WTC11 (cell line): ENCODE measurements at regions not wholly inside any gene's neighbourhood (a gene's known extent, or its start where the extent isn't known, plus 50 kb on each side); places are given as distances from the start of the nearest gene placed in this dataset.

ENCODE experiments used
- ATAC-seq: fragments of 200-7000 bp; cut with Tn5 transposase; 2 replicates; pipeline ENCODE4 v1.10.0; 2021; ENCODE audit warnings: mild to moderate bottlenecking, moderate library complexity
- CTCF ChIA-PET: fragments of 300-600 bp; sonication (Branson Sonifier 250); formaldehyde crosslinking; loops from one replicate; lab custom pipeline; 2021; ENCODE audit warnings: antibody characterized with exemption; lab: Charles Lee
- POLR2A ChIA-PET: fragments of 350-600 bp; sonication (Branson Sonifier 250); formaldehyde crosslinking; loops from one replicate; lab custom pipeline; 2021; ENCODE audit warnings: antibody characterized with exemption; lab: Charles Lee
- DNase-seq: peaks from one replicate; pipeline ENCODE4 v3.0.0; 2021; ENCODE audit warnings: low spot score
- H3K27ac Mint-ChIP-seq: 2 replicates; pipeline ENCODE4 v1.8.0; 2021; ENCODE audit warnings: mixed read lengths
- H3K27me3 Mint-ChIP-seq: 2 replicates; pipeline ENCODE4 v1.8.0; 2021; ENCODE audit warnings: low read depth, mild to moderate bottlenecking, moderate library complexity, mixed read lengths
- H3K36me3 Mint-ChIP-seq: 2 replicates; pipeline ENCODE4 v1.8.0; 2021; ENCODE audit warnings: mixed read lengths
- H3K4me1 Mint-ChIP-seq: 2 replicates; pipeline ENCODE4 v1.8.0; 2022; ENCODE audit warnings: mixed read lengths
- H3K4me3 Mint-ChIP-seq: 2 replicates; pipeline ENCODE4 v1.8.0; 2021; ENCODE audit warnings: mild to moderate bottlenecking, moderate library complexity, mixed read lengths
- H3K9me3 Mint-ChIP-seq: 2 replicates; pipeline ENCODE4 v1.8.0; 2021; ENCODE audit warnings: mixed read lengths
- ATF1 ChIP-seq: sonication (generic); formaldehyde crosslinking; IDR thresholded peaks from 2 replicates; pipeline ENCODE4 v1.8.1; 2023; ENCODE audit warnings: mild to moderate bottlenecking, moderate library complexity, missing genetic modification reagents
- ESRRA ChIP-seq: sonication (generic); formaldehyde crosslinking; IDR thresholded peaks from 2 replicates; pipeline ENCODE4 v1.8.1; 2022; ENCODE audit warnings: mild to moderate bottlenecking, missing genetic modification reagents, borderline replicate concordance
- FOXP4 ChIP-seq: sonication (generic); formaldehyde crosslinking; IDR thresholded peaks from 2 replicates; pipeline ENCODE4 v1.8.0; 2022; ENCODE audit warnings: mild to moderate bottlenecking, missing genetic modification reagents
- GRHL2 ChIP-seq: fragments of 250-450 bp; sonication (Bioruptor Pico); IDR thresholded peaks from 2 replicates; pipeline ENCODE4 v1.8.0; 2022; ENCODE audit warnings: mild to moderate bottlenecking, moderate library complexity; ENCODE audit not compliant: insufficient replicate concordance, severe bottlenecking
- HMGA2 ChIP-seq: fragments of 250-450 bp; sonication (Bioruptor Pico); IDR thresholded peaks from 2 replicates; pipeline ENCODE4 v1.4.0; 2021; ENCODE audit warnings: mild to moderate bottlenecking, moderate library complexity
- IRF1 ChIP-seq: sonication (generic); formaldehyde crosslinking; IDR thresholded peaks from 2 replicates; pipeline ENCODE4 v1.8.0; 2023; ENCODE audit warnings: missing genetic modification reagents
- JAZF1 ChIP-seq: fragments of 250-450 bp; sonication (Bioruptor Pico); IDR thresholded peaks from 2 replicates; pipeline ENCODE4 v1.9.0; 2021; ENCODE audit warnings: moderate library complexity, mild to moderate bottlenecking, inconsistent platforms
- MYBL2 ChIP-seq: sonication (generic); formaldehyde crosslinking; IDR thresholded peaks from 2 replicates; pipeline ENCODE4 v1.8.1; 2023; ENCODE audit warnings: mild to moderate bottlenecking, moderate library complexity, missing genetic modification reagents
- NFYB ChIP-seq: sonication (generic); formaldehyde crosslinking; conservative IDR thresholded peaks from 2 replicates; pipeline ENCODE4 v1.8.0; 2022; ENCODE audit warnings: low read depth, missing genetic modification reagents
- NR1H2 ChIP-seq: sonication (generic); formaldehyde crosslinking; IDR thresholded peaks from 2 replicates; pipeline ENCODE4 v1.9.0; 2021; ENCODE audit warnings: mild to moderate bottlenecking, moderate library complexity, missing genetic modification reagents
- NR3C1 ChIP-seq: sonication (generic); formaldehyde crosslinking; conservative IDR thresholded peaks from 2 replicates; pipeline ENCODE4 v1.8.1; 2023; ENCODE audit warnings: low read depth, mild to moderate bottlenecking, missing genetic modification reagents
- PRDM15 ChIP-seq: sonication (generic); formaldehyde crosslinking; IDR thresholded peaks from 2 replicates; pipeline ENCODE4 v1.8.0; 2022; ENCODE audit warnings: missing genetic modification reagents
- SP1 ChIP-seq: sonication (generic); formaldehyde crosslinking; conservative IDR thresholded peaks from 2 replicates; pipeline ENCODE4 v1.8.1; 2022; ENCODE audit warnings: missing genetic modification reagents
- STAT6 ChIP-seq: sonication (generic); formaldehyde crosslinking; conservative IDR thresholded peaks from 2 replicates; pipeline ENCODE4 v1.8.1; 2023; ENCODE audit warnings: mild to moderate bottlenecking, low read depth, missing genetic modification reagents, moderate library complexity
- ZBTB43 ChIP-seq: sonication (generic); formaldehyde crosslinking; IDR thresholded peaks from 2 replicates; pipeline ENCODE4 v1.8.1; 2023; ENCODE audit warnings: mild to moderate bottlenecking, missing genetic modification reagents
- ZNF138 ChIP-seq: sonication (generic); formaldehyde crosslinking; conservative IDR thresholded peaks from 2 replicates; pipeline ENCODE4 v1.8.1; 2022; ENCODE audit warnings: mild to moderate bottlenecking, moderate library complexity, missing genetic modification reagents
- ZNF219 ChIP-seq: sonication (generic); formaldehyde crosslinking; IDR thresholded peaks from 2 replicates; pipeline ENCODE4 v1.8.0; 2023; ENCODE audit warnings: missing genetic modification reagents, mild to moderate bottlenecking, borderline replicate concordance
- ZNF281 ChIP-seq: sonication (generic); formaldehyde crosslinking; IDR thresholded peaks from 2 replicates; pipeline ENCODE4 v1.8.0; 2023; ENCODE audit warnings: mild to moderate bottlenecking, missing genetic modification reagents

GRCh38 chr6:91144126-91144525 lies 557.3 kb upstream of the MAP3K7 start (continued):
- TF ChIP-seq PRDM15 (CRISPR knock-in tag) (no peak), SP1 (CRISPR knock-in tag) (no peak), ZNF219 (CRISPR knock-in tag) (no peak), ESRRA (CRISPR knock-in tag) (no peak), GRHL2 (CRISPR knock-in tag) (no peak), NR3C1 (CRISPR knock-in tag) (no peak)
- TF ChIP-seq, all 79 proteins: peak for 0

GRCh38 chr6:91142154-91142553 lies 555.3 kb upstream of the MAP3K7 start:
- CTCF ChIA-PET = no interaction called here
- no peak for TF ChIP-seq ATF1
- no peak for TF ChIP-seq ZBTB43 (CRISPR knock-in tag)
- no peak for TF ChIP-seq ZNF281 (CRISPR knock-in tag)
- no peak for TF ChIP-seq IRF1
- TF ChIP-seq FOXP4 (CRISPR knock-in tag) = no peak
- no peak for TF ChIP-seq MYBL2 (CRISPR knock-in tag)
- no peak for TF ChIP-seq HMGA2
- no peak for TF ChIP-seq JAZF1 (CRISPR knock-in tag)
- no peaks in the 10 kb centered on the region for H3K4me1 Mint-ChIP-seq
- no peaks in the 10 kb centered on the region for H3K27me3 Mint-ChIP-seq
- no peak overlapping the region for H3K27ac Mint-ChIP-seq
- DNase-seq (no peak), ATAC-seq (no peak)
- H3K9me3 Mint-ChIP-seq = no peaks in the 10 kb centered on the region
- H3K4me3 Mint-ChIP-seq = no peak overlapping the region
- no peaks in the 10 kb centered on the region for H3K36me3 Mint-ChIP-seq
- POLR2A ChIA-PET = no interaction called here

GRCh38 chr6:91141346-91141745 lies 554.5 kb upstream of the MAP3K7 start:
- no peak for ATAC-seq
- ChIA-PET POLR2A (no interaction called here), CTCF (no interaction called here)
- Mint-ChIP-seq H3K9me3 (no peaks in the 10 kb centered on the region), H3K4me3 (no peak overlapping the region), H3K4me1 (no peaks in the 10 kb centered on the region), H3K36me3 (no peaks in the 10 kb centered on the region), H3K27me3 (no peaks in the 10 kb centered on the region), H3K27ac (no peak overlapping the region)
- DNase-seq = no peak
- TF ChIP-seq NR1H2 (CRISPR knock-in tag) (no peak), ZNF138 (CRISPR knock-in tag) (no peak), STAT6 (CRISPR knock-in tag) (no peak), NFYB (CRISPR knock-in tag) (no peak)
